Keratinocyte (primary cell): ENCODE measurements at regions not wholly inside any gene's neighbourhood (a gene's known extent, or its start where the extent isn't known, plus 50 kb on each side); places are given as distances from the start of the nearest gene placed in this dataset.
"Not testable (repeated sequence)": the region's sequence is repeated elsewhere in the genome, so short reads cannot be mapped to it uniquely, and the experiment has no call there.

ENCODE experiments used
- DNase-seq: peaks from one replicate; pipeline ENCODE4 v3.0.0-alpha.2; 2011; ENCODE audit warnings: low read depth, missing footprints, low spot score
- FAIRE-seq: peaks from 2 replicates; lab custom pipeline; 2011; peaks lifted over from hg19 to GRCh38; lab: Jason Lieb, UNC
- H2AFZ ChIP-seq: 2 replicates; pipeline ENCODE4 v1.6.0; 2012; ENCODE audit warnings: low read length, control low read depth, inconsistent platforms; ENCODE audit not compliant: control insufficient read depth
- H3K27ac ChIP-seq: 2 replicates; pipeline ENCODE4 v1.5.1; 2011; ENCODE audit warnings: low read length; ENCODE audit not compliant: control insufficient read depth, insufficient read depth
- H3K27me3 ChIP-seq: 3 replicates; pipeline ENCODE4 v1.6.0; 2011; ENCODE audit warnings: low read length; ENCODE audit not compliant: control insufficient read depth, insufficient read depth; ENCODE audit errors: extremely low read depth
- H3K36me3 ChIP-seq, 2 experiments: 2 replicates in 1 of 2; 3 replicates in 1 of 2; pipeline ENCODE4 v1.5.1; 2011; ENCODE audit warnings: low read length in 2 of 2, mild to moderate bottlenecking in 1 of 2; ENCODE audit not compliant: control insufficient read depth in 2 of 2, insufficient read depth in 2 of 2; ENCODE audit errors: extremely low read depth in 1 of 2
- H3K4me1 ChIP-seq: 3 replicates; pipeline ENCODE4 v1.5.1; 2011; ENCODE audit warnings: low read length; ENCODE audit not compliant: control insufficient read depth, insufficient read depth; ENCODE audit errors: extremely low read depth
- H3K4me2 ChIP-seq: 3 replicates; pipeline ENCODE4 v1.6.0; 2011; ENCODE audit warnings: low read depth, low read length; ENCODE audit not compliant: control insufficient read depth, insufficient read depth; ENCODE audit errors: extremely low read depth
- H3K4me3 ChIP-seq, 3 experiments: fragments of 200-600 bp in 1 of 3; sonication (generic) in 1 of 3; 2 replicates in 2 of 3; 3 replicates in 1 of 3; pipeline ENCODE4 v1.5.1; 2011 to 2016; ENCODE audit warnings: low read length in 3 of 3, mild to moderate bottlenecking in 3 of 3, control low read depth in 2 of 3, inconsistent platforms in 1 of 3, low read depth in 1 of 3, mixed read lengths in 1 of 3, mixed run types in 1 of 3, moderate library complexity in 1 of 3; ENCODE audit not compliant: control insufficient read depth in 2 of 3, insufficient read depth in 2 of 3; ENCODE audit errors: extremely low read depth in 1 of 3
- H3K79me2 ChIP-seq: 2 replicates; pipeline ENCODE4 v1.6.0; 2012; ENCODE audit warnings: low read length; ENCODE audit not compliant: control insufficient read depth, insufficient read depth
- H3K9ac ChIP-seq: 3 replicates; pipeline ENCODE4 v1.6.0; 2011; ENCODE audit warnings: low read length; ENCODE audit not compliant: control insufficient read depth, insufficient read depth; ENCODE audit errors: extremely low read depth
- H3K9me1 ChIP-seq: 3 replicates; pipeline ENCODE4 v1.6.0; 2011; ENCODE audit warnings: low read length; ENCODE audit not compliant: control insufficient read depth, insufficient read depth; ENCODE audit errors: extremely low read depth
- H3K9me3 ChIP-seq: 2 replicates; pipeline ENCODE4 v1.5.1; 2012; ENCODE audit warnings: low read depth, low read length; ENCODE audit not compliant: control insufficient read depth
- H4K20me1 ChIP-seq: 3 replicates; pipeline ENCODE4 v1.6.0; 2011; ENCODE audit warnings: low read length; ENCODE audit not compliant: control insufficient read depth, insufficient read depth; ENCODE audit errors: extremely low read depth
- EZH2 ChIP-seq: IDR thresholded peaks from one replicate; pipeline ENCODE4 v1.6.1; 2012; ENCODE audit warnings: inconsistent platforms, mild to moderate bottlenecking, low read length, moderate library complexity
- dilution Hi-C: fragments of 300-500 bp; cut with MboI; formaldehyde crosslinking; loops from one replicate; pipeline ENCODE4 v1.7.0; 2020; ENCODE audit warnings: low sequenced_read_pairs; ENCODE audit not compliant: extremely low pct_ligation_motif_present
- TF ChIP-seq, protein P1 (sequence below), 3 experiments: IDR thresholded peaks in 1 of 3; conservative IDR thresholded peaks in 1 of 3; optimal IDR thresholded peaks in 1 of 3; 2 replicates in 2 of 3; 3 replicates in 1 of 3; pipeline versions ENCODE3 to v1.5.1; 2011; ENCODE audit warnings: low read length in 3 of 3, mild to moderate bottlenecking in 3 of 3, moderate library complexity in 2 of 3, control low read depth in 1 of 3, inconsistent platforms in 1 of 3; ENCODE audit not compliant: insufficient read depth in 2 of 3; ENCODE audit errors: extremely low read depth in 1 of 3

DNA sequence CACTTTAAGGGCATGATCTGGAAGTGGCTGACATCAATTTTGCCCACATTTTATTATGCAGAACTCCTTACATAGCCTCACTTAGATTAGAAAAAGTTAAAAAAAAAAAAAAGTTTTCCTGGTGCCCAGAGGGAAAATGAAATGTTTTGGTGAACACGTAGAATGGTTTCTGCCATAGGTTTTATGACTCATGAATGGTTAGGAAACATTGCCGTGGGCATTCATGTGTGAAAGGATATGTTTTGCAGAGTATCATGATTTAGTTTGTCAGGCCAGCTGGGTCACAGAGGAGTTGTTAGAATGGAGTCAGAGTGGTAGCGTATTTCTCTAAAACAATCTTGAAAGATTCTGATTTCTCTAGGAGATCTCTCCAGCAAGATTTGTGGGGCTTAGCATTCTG is 133.8 kb downstream of the MRPL57 start:
- H4K20me1 ChIP-seq, result no peaks in the 10 kb centered on the region
- dilution Hi-C loops, result no loop called here
- peaks cover 11% of the 10 kb centered on the region for H3K4me1 ChIP-seq
- TF ChIP-seq EZH2, result no peak
- TF ChIP-seq, protein P1, sequence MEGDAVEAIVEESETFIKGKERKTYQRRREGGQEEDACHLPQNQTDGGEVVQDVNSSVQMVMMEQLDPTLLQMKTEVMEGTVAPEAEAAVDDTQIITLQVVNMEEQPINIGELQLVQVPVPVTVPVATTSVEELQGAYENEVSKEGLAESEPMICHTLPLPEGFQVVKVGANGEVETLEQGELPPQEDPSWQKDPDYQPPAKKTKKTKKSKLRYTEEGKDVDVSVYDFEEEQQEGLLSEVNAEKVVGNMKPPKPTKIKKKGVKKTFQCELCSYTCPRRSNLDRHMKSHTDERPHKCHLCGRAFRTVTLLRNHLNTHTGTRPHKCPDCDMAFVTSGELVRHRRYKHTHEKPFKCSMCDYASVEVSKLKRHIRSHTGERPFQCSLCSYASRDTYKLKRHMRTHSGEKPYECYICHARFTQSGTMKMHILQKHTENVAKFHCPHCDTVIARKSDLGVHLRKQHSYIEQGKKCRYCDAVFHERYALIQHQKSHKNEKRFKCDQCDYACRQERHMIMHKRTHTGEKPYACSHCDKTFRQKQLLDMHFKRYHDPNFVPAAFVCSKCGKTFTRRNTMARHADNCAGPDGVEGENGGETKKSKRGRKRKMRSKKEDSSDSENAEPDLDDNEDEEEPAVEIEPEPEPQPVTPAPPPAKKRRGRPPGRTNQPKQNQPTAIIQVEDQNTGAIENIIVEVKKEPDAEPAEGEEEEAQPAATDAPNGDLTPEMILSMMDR (optimal IDR thresholded peaks at IDR 0.05 in 1 of 3, IDR thresholded peaks at IDR 0.05 in 1 of 3, conservative IDR thresholded peaks at IDR 0.05 in 1 of 3; ENCODE audit: extremely low read depth in 1 of 3, insufficient read depth in 2 of 3, low read length in 3 of 3), result no peak
- no peak overlapping the region for H3K27ac ChIP-seq
- FAIRE-seq (peak; percentile 77), DNase-seq (no peak)
- no peaks in the 10 kb centered on the region for H3K27me3 ChIP-seq
- no peak overlapping the region for H3K4me2 ChIP-seq
- H3K36me3 ChIP-seq, result no peaks in the 10 kb centered on the region
- H2AFZ ChIP-seq, result no peak overlapping the region
- no peak overlapping the region for H3K4me3 ChIP-seq
- H3K79me2 ChIP-seq, result no peaks in the 10 kb centered on the region
- H3K9ac ChIP-seq, result no peak overlapping the region
- no peaks in the 10 kb centered on the region for H3K9me3 ChIP-seq
- no peaks in the 10 kb centered on the region for H3K9me1 ChIP-seq

DNA sequence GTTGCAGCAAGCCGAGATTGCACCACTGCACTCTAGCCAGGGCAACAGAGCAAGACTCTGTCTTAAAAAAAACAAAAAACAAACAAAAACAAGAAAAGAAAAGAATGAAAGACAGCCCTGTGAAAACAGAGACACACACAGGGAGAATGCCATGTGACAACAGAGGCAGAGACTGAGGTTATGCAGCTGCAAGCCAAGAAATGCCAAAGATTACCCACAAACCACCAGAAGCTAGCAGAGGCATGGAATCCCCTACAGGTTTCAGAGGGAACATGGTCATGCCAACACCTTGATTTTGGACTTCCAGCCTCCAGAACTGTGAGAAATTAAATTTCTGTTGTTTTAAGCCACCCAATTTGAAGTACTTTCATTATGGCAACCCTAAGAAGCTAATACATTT is 138.5 kb downstream of the MRPL57 start:
- H3K4me3 ChIP-seq, H3K27ac ChIP-seq, H3K79me2 ChIP-seq, H2AFZ ChIP-seq, H3K9me3 ChIP-seq, DNase-seq, H3K36me3 ChIP-seq, H3K9me1 ChIP-seq, H3K4me1 ChIP-seq, dilution Hi-C loops, H4K20me1 ChIP-seq, H3K4me2 ChIP-seq, FAIRE-seq, H3K27me3 ChIP-seq, H3K9ac ChIP-seq: not testable (repeated sequence)

DNA sequence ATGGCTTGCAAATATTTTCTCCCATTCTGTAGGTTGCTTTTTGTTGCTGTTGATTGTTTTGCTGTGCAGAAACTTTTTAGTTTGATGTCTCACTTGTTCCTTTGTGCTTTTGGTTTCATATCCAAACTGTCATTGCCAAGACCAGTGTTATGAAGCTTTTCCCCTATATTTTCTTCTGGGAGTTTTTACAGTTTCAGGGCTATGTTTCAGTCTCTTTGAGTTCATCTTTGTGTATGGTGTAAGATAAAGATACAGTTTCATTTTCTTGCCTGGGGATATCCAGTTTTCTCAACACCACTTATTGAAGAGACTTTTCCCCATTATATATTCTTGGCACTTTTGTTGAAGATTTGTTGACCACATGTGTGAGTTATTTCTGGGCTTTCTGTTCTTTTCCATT is 139.9 kb downstream of the MRPL57 start:
- FAIRE-seq, result no peak
- DNase-seq, result no peak
- dilution Hi-C loops, result no loop called here

More for the DNA sequence above, 139.9 kb downstream of the MRPL57 start:
- no peaks in the 10 kb centered on the region for H3K9me1 ChIP-seq
- H3K9ac ChIP-seq, result no peak overlapping the region
- H3K4me3 ChIP-seq, result no peak overlapping the region
- no peaks in the 10 kb centered on the region for H3K79me2 ChIP-seq
- no peaks in the 10 kb centered on the region for H4K20me1 ChIP-seq
- no peaks in the 10 kb centered on the region for H3K36me3 ChIP-seq
- TF ChIP-seq, protein P1 (optimal IDR thresholded peaks at IDR 0.05 in 1 of 3, IDR thresholded peaks at IDR 0.05 in 1 of 3, conservative IDR thresholded peaks at IDR 0.05 in 1 of 3; ENCODE audit: extremely low read depth in 1 of 3, insufficient read depth in 2 of 3, low read length in 3 of 3), result no peak
- no peak for TF ChIP-seq EZH2
- no peaks in the 10 kb centered on the region for H3K4me1 ChIP-seq
- no peak overlapping the region for H3K4me2 ChIP-seq
- H3K9me3 ChIP-seq, result no peaks in the 10 kb centered on the region
- no peak overlapping the region for H3K27ac ChIP-seq
- H2AFZ ChIP-seq, result no peak overlapping the region
- no peaks in the 10 kb centered on the region for H3K27me3 ChIP-seq
